H1 (cell line): ENCODE measurements at regions not wholly inside any gene's neighbourhood (a gene's known extent, or its start where the extent isn't known, plus 50 kb on each side); places are given as distances from the start of the nearest gene placed in this dataset.

Experiments used
- CBX5 ChIP-seq: fragments of 300-800, 300-1000 bp; sonication (generic); IDR thresholded peaks from 2 replicates; pipeline ENCODE4 v1.7.1; 2016; ENCODE audit warnings: antibody characterized with exemption, low read length, low read depth
- EGR1 ChIP-seq: IDR thresholded peaks from 2 replicates; pipeline ENCODE4 v1.6.1; 2011; ENCODE audit warnings: low read depth, low read length, borderline replicate concordance
- JUN ChIP-seq: IDR thresholded peaks from 2 replicates; pipeline ENCODE4 v1.6.1; 2011; ENCODE audit warnings: low read depth, mild to moderate bottlenecking, improper control_type of control experiment, low read length
- NANOG ChIP-seq: IDR thresholded peaks from 2 replicates; pipeline ENCODE4 v1.6.1; 2011; ENCODE audit warnings: low read length, low read depth, mild to moderate bottlenecking, inconsistent platforms; ENCODE audit not compliant: insufficient read depth, poor library complexity, severe bottlenecking
- PHF8 ChIP-seq: fragments of 200-600 bp; sonication (generic); conservative IDR thresholded peaks from 2 replicates; pipeline ENCODE4 v1.7.1; 2012; ENCODE audit warnings: low read depth, mild to moderate bottlenecking, inconsistent platforms, low read length, moderate library complexity
- RAD21 ChIP-seq, 2 experiments: IDR thresholded peaks in 1 of 2; conservative IDR thresholded peaks in 1 of 2; 2 replicates each; pipeline ENCODE4 v1.6.1; 2011; ENCODE audit warnings: low read depth in 2 of 2, low read length in 2 of 2, improper control_type of control experiment in 1 of 2, inconsistent platforms in 1 of 2, mild to moderate bottlenecking in 1 of 2, moderate library complexity in 1 of 2
- SP4 ChIP-seq: IDR thresholded peaks from 2 replicates; pipeline ENCODE4 v1.6.1; 2012; ENCODE audit warnings: low read length, inconsistent platforms

GRCh38 chr6:22221211-22221610 is 75.6 kb downstream of the PRL start (continued):
- no peak for TF ChIP-seq RAD21 (IDR thresholded peaks at IDR 0.05 in 1 of 2, conservative IDR thresholded peaks at IDR 0.05 in 1 of 2; ENCODE audit: low read depth in 2 of 2, low read length in 2 of 2)
- no peak for TF ChIP-seq SP4
- no peak for TF ChIP-seq NANOG
- TF ChIP-seq PHF8: no peak
- TF ChIP-seq JUN: no peak
- TF ChIP-seq CBX5: no peak
- TF ChIP-seq EGR1: no peak
